HEK293T (cell line): ENCODE measurements at regions not wholly inside any gene's neighbourhood (a gene's known extent, or its start where the extent isn't known, plus 50 kb on each side); places are given as distances from the start of the nearest gene placed in this dataset.

Experiments used
- ARNT ChIP-seq: fragments of 450-650 bp; IDR thresholded peaks from 2 replicates; pipeline ENCODE4 v1.6.1; 2017; ENCODE audit warnings: mild to moderate bottlenecking
- CTBP1 ChIP-seq: fragments of 450-650 bp; IDR thresholded peaks from 2 replicates; pipeline ENCODE4 v1.6.1; 2016; ENCODE audit warnings: borderline replicate concordance
- ELF4 ChIP-seq: fragments of 450-650 bp; IDR thresholded peaks from 2 replicates; pipeline ENCODE4 v1.6.1; 2017; ENCODE audit warnings: antibody characterized with exemption
- FOXA1 ChIP-seq: fragments of 450-650 bp; IDR thresholded peaks from 2 replicates; pipeline ENCODE4 v1.6.1; 2016; ENCODE audit warnings: mild to moderate bottlenecking
- FOXK2 ChIP-seq: fragments of 450-650 bp; IDR thresholded peaks from 2 replicates; pipeline ENCODE4 v1.6.1; 2016; ENCODE audit warnings: mild to moderate bottlenecking
- SP1 ChIP-seq: fragments of 450-650 bp; IDR thresholded peaks from 2 replicates; pipeline ENCODE4 v1.6.1; 2017

- TF ChIP-seq FOXA1 (no peak), ELF4 (no peak), CTBP1 (no peak), SP1 (no peak), FOXK2 (no peak), ARNT (no peak)
Measured at GRCh38 chr22:48942698-48943566, 884.7 kb downstream of the BRD1 start.
